ENCODE measurements at regions not wholly inside any gene's neighbourhood (a gene's known extent, or its start where the extent isn't known, plus 50 kb on each side); places are given as distances from the start of the nearest gene placed in this dataset.

DNA sequence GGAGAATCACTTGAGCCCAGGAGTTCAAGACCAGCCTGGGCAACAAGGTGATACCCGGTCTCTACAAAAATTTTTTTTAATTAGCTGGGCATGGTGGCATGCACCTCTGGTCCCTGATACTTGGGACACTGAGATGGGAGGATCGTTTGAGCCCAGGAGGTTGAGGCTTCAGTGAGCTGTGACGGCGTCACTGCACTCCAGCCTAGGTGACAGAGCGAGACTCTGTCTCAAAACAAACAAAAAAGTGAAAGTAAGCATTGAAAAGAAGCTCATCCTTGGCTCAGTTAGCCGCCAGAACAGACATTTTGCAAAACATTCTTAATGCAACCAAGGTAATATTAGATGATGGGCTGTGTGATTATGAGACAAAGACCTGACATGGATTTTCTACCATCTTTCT is 223.3 kb upstream of the VCX3A start:
- TF ChIP-seq POLR2A (IDR thresholded peaks at IDR 0.05; ENCODE audit: low read depth, low read length), result no peak
- TF ChIP-seq TAF1 (IDR thresholded peaks at IDR 0.05; ENCODE audit: borderline replicate concordance, low read depth, low read length), result no peak
